HG03139 (cell line): ENCODE measurements at regions not wholly inside any gene's neighbourhood (a gene's known extent, or its start where the extent isn't known, plus 50 kb on each side); places are given as distances from the start of the nearest gene placed in this dataset.

Experiments
- ATAC-seq: cut with Tn5 transposase; IDR thresholded peaks from one replicate; pipeline ENCODE4 v1.9.1; 2021; ENCODE audit not compliant: unreplicated experiment

DNA sequence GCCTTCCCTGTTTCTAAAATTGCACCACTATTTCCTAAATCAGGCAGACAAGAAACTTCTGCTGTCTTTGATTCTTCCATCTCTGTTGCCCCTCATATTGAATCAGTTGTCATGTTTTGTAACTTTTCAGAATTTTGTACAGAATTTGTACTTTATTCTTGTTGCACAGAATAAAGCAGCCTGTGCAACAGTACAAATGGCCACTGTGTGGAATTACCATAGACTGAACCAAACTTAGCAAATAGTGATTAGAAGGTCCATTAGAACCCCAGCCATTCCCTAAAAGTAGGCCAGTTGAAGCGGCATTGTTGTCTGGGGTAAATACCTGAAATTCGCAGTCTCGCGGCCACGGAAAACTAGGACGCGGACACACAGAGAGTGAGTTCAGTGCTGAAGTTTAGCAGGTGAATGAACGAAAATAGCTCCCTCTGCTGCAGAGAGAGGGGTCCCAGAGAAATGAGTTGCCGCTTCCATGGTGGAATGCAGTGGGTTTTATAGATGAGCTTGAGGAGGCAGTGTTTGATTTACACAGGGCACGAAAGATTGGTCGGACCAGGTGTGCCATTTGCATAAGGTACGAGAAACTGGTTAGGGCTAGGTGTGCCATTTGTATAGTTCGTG lies 71.8 kb downstream of the C4orf33 start:
- ATAC-seq, result no peak

DNA sequence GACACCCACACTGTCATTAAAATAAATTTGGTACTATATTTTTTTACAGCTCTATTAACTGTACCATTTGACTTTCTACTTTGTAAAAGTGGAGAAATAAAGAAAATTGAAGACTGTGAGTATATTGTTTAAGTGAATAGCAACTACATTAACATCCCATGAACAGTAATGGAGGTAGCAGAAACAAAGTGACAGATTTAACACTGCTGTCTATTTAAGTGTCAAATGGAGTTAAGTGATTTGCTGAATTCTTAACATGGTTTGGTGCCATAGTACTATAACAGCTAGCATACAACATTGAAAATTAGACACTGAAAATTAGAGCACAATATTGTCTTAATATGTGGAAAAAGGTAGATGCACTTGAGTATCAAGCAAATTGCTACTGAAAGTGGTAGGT lies 76.2 kb downstream of the C4orf33 start:
- ATAC-seq, result no peak

DNA sequence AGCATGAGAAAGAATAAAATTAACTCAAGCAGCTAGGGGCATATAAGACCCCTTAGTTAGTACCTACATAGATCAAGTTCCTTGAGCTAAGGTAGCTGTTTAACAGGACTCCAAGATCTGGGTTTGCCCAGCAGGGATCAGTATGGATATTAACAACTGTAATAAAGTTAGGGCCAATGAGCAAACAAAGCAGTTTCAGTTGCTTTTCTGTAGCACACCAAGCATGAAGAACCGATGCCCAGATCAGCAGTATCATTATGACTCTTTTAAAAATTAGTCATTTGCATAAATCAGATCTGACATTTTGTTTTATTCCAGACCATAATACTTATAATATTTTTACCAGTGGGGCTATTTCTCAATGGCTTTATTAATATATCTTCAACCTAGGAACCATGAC lies 80.9 kb downstream of the C4orf33 start:
- ATAC-seq, result no peak

DNA sequence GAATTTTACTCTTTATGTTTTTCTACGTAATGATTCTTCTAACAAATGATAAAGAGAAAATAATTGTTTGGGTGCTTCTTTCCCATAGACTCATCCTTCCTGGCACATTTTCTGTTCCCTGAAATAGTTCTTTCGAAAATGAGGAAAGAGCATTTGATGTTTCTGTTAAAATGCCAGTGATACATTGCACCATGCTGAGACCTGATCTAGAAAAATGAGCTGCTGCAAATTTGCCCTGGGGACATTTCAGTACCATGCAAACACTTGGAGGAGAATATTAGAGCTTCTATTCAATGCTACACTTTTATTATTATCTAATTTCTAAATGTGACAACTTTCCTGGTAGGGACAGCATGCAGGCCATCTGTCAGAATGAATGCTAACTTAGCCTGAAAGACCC lies 83.3 kb downstream of the C4orf33 start:
- ATAC-seq, result no peak

DNA sequence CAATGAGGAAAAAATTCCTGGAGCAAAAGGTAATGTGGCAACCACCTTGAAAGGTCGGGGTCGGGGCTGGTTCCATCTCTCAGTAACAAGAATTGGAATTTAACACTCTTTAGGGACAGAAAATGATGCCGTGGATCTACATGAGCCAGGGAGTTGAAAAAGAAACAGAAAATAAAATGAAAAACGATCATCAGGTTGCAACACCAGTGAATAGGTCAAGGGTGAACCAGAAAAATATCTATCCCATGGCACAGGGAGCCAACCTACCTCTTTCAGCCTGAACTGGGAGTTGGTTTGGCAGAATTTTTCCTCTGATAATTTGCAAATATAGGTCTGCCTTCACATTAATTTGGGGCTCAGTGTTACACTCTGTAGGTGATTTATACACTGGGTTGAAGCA lies 93.7 kb downstream of the C4orf33 start:
- ATAC-seq, result no peak

DNA sequence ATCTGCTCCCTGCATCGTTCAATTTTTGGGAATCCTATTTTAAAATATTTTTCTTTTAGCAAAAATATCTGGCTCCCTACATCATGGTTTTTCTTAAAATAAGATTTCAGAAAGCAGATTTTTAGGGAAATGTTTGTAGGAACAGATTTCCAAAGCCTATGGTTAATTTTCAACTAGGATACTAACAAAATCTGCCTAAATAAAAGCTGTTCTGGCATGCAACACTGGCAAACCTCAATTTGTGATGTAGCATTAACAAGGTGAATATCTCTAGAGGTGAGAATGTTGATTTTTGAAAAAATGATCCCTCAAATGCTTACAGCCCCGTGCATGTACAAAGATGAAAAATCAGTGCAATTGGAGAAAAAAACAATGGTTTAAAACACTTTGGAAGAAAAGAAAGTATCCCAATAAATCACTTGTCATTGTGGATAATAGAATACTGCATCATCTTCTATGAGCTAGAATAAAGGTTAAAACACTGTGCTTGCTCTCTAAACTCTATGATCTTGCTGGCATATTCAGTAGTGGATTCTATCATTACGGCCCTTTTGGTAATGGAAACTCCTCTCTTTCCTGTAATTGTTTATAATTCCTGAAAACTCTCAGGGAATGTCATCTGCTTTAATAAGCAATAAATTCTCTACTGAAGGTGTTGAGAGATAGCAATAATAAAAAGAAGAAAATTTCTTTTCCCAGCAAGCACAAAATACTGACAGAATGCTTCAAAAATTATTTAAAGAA lies 97.6 kb downstream of the C4orf33 start:
- no peak for ATAC-seq

DNA sequence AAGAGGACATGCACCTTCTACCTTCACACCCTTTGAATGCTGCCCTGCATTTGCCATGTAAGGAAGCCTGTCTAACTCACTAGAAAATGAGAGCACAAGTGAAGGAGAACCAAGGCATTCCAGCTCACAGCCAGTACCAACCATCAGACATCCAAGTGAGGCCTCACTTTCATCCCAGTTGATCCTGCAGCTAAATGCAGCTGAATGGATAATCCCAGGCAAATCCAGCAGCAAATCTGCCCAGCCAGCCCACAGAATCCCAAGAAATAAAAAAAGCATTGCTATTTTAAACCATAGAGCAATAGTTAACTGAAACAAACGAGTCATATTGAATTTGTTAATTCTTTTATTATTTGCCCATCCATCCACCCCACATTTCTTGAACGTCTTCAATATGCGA lies 112.5 kb downstream of the C4orf33 start:
- ATAC-seq, result no peak

DNA sequence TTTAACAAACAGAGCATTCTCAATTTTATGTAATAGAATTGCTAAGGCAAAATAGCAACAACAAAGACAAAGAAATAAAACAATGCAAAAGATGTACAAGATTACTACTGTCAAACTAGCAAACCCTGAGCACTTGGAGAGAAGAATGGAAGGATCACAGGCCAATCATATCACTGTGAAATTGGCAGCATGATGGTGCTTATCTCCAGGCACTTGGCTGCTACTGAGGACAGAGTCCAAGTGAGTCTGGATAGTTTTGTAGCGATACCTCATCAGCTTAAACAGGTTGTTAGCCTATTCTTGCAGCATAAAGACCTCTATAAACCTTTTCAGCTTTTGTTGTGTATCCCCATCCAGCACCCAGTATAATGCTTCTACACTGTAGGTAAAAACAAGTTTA lies 117.7 kb downstream of the C4orf33 start:
- ATAC-seq, result no peak

DNA sequence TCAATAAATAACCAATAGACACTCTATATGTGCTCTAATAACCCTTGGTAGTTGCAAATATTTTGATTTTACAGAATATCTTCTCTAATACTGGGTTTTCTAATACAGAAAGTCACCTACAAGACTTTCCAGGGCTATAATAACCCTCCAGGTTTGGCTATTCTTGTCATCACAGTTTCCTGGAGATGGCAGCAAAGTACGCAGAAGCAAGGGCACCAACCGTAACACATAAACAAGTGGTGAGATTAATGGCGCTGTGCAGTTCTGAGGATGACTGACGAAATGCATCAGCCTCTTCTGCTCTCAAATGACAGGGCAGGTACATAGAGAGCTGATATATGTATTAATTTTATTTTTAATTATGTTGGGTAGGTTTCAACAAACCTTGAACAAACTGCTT lies 122.4 kb downstream of the C4orf33 start:
- ATAC-seq, result no peak

DNA sequence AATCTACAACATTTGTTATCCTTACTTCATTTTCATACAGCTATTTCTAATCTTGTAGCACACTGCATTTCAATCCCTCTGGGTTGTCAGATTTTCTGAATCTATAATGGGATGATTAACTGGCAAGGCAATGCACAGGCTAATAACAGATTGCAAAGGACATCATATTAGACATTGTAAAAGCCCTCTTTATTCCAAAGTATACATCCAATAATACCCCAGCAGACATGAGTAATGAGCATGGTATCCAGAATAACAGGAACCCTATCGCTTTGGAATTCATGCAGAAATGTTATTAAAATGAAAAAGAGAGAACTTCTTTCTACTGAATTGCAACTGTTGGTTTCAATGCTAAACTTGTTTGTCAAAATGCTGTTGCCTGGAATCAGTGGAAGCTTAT lies 122.9 kb downstream of the C4orf33 start:
- no peak for ATAC-seq

DNA sequence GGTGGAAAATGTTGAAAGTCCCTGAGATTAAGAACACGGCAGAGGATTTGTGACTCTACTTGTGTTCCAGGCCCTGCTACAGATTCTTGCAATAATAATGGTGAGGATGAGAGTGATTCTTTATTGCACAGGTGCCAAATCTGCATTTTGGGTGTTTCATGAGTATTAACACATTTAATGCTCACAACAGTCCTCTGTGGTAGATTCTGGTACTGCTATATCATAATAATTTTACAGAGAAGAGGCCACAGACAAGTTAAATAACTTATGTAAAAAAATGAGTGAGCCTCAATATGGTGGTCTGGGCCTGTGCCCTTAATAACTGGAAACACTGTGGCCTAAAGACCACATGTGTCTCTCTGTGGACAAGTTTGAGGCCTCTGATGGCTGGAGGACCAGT lies 124.3 kb downstream of the C4orf33 start:
- no peak for ATAC-seq

DNA sequence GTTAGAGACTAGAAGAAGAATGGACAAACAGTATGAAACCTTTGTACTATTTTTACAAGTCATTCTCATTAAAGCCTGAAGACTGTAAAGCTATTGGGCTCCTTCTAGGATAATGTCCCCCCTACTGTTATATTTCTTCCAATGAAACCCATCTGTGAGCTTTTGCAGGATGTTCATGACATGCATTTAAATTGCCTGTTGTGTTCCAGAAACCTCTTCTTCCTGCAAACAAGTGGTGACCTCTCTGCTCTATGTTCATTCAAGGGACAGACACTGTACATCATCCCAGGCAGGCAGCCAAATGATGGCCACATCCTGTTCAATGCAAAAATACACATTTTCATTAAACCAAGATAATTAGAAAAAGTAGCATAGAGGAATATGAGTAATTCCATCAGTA lies 128.0 kb downstream of the C4orf33 start:
- ATAC-seq, result no peak

DNA sequence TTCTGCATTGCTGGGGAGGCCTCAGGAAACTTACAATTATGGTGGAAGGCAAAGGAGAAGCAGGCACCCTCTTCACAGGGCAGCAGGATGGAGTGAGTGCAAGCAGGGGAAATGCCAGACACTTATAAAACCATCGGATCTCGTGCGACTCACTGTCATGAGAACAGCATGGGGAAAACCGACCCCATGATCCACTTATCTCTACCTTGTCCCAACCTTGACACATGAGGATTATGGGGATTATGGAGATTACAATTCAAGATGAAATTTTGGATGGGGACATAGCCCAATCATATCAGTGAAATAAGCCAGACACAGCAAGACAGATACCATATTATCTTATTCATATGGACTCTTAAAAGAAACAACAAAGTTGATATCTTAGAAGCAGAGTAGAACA lies 134.9 kb downstream of the C4orf33 start:
- ATAC-seq, result no peak

DNA sequence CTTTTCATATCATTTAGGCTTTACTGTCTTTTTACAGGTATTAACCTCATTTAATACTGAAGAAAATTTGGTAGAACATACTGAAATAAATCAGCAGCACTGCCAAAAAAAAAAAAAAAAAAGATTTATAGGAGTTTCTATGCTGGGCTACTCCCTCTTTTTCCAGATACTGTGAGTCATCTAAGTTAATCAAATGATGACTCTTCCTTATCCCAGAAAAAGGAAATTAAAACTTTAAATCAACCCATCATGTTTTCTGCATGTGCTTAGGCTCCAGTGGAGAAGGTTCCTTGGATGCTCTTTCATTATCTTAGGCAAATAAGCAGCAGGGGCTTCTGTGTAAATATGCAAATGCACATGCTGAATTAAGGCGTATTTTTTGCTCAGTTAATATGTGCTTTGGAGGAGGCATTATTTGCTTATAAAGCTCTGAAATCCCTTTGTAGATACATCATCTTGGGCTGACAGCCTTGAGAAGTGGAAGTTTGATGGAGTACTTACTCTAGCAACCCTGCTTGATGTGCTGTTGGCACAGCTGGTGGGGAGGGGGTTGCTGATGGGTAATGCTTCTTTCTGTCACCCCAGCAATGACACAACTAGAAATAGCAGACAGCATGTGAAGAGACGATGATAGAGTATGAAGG lies 136.1 kb downstream of the C4orf33 start:
- no peak for ATAC-seq

DNA sequence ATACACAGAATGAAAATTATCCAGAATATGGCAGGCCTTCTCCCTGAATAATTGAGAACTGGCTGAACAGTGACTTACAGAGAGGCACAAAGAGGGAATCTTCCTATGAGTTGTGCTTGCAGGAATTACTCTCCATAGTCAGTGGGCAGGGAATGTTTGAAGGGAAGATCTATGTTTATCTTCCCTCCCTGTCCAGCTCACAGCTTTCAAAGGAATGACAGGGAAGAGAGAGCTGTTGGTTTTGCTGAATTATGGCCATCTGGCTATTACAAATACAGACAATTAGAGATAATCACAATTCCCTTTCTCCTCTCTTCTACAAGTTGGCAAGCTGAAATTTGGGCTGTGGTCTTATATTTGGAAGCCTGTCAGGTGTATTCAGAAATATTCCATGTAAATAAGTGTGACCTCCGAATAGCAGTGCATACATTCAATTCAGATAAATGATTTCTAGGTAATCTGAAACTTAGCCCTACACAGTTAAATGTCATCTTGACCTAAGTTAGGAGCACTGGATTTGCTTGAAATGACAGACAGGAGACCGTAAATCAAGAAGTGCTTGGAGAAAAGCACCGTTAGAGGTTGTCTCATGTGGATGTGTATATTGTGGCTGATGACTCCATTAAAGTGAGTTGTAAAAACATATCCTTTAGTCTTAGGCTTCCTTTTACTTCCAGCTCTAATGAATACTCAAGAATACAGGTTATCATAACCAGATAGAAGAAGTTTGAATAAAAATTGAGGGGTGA lies 136.8 kb downstream of the C4orf33 start:
- ATAC-seq, result no peak

DNA sequence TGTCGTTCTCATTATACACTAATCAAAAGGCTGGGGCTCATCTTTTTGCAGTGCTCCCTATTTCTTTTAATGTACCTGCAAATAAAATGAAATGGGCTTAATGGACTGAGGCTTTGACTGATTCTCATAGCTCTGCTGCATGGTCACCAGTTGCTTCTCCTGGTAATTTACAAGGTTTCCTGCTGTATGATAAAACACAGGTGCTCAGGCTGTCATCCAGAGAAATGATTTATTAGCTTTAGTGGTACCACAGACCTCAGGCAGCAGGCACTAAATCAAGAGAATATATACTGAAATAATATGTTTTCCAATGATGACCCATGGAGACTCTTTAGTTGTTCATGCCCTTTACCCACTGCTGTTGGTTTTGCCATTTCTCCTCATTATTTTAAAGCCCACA lies 137.7 kb downstream of the C4orf33 start:
- ATAC-seq, result no peak

DNA sequence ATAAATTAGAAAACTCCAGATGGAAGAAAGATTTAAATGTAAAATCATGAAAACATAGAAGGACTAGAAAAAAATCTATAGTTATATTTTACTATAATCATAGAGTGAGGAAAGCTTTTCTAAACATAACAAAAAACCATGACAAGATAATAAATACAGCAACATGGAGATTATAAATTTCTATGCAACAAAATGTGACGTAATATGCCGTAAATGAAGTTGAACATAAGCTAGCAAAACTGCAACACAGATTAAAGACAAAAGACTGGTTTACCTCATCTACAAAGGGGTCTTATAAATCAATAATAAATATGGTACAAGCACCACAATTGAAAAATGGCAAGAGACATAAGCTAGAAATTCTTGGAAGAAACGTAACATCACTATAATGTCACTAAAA lies 140.4 kb downstream of the C4orf33 start:
- ATAC-seq, result no peak

DNA sequence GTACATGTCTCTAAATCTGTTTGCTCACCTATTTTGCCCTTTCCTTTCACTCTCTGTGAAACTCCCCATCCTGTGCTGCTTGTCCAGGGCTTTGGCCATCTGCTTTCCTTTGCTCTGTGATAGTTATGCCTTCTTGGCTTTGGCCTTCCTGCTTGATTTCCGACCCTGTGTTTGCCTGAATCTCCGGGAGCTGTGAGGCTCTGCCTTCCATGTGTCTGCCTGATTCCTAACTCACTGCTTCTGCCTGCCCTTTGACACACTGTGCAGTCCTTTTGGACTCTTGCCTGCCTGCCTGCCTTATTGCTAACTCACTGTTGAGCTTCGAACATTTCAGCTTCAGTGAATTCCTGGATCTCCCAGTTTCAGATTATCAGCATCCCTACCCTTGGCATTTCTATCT lies 143.1 kb downstream of the C4orf33 start:
- no peak for ATAC-seq

DNA sequence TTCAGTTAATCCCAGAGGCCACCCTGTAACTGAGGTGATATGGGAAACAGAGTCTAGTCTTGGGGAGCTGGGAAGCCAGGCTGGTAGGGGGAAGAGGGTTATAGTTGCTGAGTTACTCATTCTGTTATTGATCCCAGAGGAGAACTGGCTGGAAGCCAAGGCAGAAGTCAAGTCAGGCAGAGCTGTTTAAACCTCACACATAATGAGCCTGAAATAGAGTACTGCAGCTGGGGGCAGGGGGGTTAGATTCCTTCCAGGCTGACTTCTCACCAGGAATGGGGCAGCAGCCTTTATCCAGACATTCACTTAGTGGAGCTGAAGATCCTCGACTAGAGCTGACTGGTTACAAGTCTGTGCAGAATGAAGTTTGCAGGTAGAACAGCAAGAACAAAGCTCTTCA lies 144.9 kb downstream of the C4orf33 start:
- ATAC-seq, result no peak

DNA sequence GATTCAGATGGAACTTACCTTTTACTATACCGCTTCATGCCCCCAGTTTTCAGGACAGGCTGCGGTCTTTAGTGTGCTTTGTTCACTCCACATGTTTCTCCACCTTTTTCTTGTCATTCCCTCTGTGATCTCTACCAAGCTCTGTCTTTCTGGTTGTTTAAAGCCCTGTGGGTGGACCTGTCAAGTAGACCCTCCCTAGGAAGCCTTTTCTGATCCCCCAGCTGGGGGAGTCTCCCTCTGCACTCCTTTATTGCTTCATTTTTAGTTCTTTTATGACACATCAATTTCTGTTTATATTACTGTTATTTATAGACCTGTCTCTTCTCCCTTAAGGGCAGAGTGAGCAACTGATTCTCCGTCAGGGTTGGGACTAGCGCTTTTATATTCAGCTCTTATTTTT lies 150.2 kb downstream of the C4orf33 start:
- ATAC-seq, result no peak

DNA sequence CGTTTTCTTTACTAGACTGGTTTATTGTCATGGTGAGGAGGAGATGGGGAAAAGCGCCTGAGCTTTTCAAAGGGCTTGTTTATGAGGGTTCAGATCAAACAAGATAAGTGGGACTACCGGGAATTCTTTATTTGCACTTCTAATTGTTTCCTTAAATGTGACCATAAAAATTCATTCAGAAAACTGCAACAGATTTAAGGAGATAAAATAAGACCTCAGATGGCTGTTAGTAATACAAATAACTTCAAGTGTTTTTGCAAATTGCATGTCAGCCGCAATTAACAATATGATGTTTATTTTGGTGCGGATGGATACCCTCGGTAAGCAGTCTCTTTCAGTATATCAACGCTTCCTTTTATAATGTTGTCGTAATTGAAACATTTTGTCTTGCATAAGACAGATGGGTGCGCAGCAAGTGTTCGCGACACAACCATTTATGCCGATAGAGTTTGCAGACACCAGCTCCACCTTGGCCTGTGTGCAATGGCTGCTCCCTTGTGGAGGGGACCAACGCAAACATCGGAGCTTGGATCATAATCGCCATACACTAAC lies 151.0 kb downstream of the C4orf33 start:
- ATAC-seq, result no peak

DNA sequence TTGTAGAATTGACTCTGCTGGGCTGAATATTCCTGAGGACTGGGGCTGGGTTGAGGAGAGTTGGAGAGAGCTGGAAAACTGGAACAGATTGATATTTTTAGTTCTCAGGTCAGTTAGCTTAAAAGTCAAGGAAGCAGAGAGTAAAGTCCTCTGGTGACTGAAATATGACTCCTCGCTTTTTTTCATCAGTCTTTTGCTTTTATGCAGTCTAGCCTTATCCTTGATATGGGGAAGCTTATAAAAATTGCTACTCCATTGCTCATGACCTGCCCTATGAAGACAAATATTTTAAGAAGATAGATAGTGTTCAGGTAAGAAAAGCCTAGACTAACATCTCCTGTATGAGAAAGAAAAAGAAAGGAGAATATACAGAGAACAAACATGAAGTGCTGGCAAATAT lies 152.7 kb downstream of the C4orf33 start:
- ATAC-seq, result no peak
